ENCODE measurements at regions not wholly inside any gene's neighbourhood (a gene's known extent, or its start where the extent isn't known, plus 50 kb on each side); places are given as distances from the start of the nearest gene placed in this dataset.

DNA sequence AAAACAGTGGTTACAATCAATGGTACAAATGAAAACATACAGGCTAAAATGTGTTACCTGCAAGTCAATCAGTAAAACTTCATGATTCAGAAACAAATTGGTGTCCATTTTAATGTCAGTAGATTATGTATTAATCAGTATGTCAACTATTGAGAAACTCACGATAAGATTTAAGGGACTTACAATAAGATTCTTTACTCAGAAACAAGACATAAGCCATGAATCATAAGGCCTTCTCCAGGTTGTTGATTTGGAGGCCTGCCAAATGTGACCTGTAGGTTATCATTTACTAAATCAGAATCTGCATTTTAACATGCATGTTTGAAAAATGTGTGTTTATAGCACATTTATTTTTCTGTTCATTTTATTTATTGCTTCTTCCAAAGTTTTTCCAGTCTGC lies 623.1 kb downstream of the CCDC85A start:
- TF ChIP-seq POLR2A (IDR thresholded peaks at IDR 0.05), result no peak
- TF ChIP-seq EP300 (IDR thresholded peaks at IDR 0.05), result no peak
- TF ChIP-seq, protein P1, sequence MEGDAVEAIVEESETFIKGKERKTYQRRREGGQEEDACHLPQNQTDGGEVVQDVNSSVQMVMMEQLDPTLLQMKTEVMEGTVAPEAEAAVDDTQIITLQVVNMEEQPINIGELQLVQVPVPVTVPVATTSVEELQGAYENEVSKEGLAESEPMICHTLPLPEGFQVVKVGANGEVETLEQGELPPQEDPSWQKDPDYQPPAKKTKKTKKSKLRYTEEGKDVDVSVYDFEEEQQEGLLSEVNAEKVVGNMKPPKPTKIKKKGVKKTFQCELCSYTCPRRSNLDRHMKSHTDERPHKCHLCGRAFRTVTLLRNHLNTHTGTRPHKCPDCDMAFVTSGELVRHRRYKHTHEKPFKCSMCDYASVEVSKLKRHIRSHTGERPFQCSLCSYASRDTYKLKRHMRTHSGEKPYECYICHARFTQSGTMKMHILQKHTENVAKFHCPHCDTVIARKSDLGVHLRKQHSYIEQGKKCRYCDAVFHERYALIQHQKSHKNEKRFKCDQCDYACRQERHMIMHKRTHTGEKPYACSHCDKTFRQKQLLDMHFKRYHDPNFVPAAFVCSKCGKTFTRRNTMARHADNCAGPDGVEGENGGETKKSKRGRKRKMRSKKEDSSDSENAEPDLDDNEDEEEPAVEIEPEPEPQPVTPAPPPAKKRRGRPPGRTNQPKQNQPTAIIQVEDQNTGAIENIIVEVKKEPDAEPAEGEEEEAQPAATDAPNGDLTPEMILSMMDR (IDR thresholded peaks at IDR 0.05), result no peak
- Histone ChIP-seq H3K4me1 (ENCODE audit: insufficient read depth) (no peaks in the 10 kb centered on the region), H3K4me3 (no peak overlapping the region), H3K27ac (no peak overlapping the region), H3K36me3 (no peaks in the 10 kb centered on the region), H3K27me3 (no peaks in the 10 kb centered on the region), H3K9me3 (no peaks in the 10 kb centered on the region)
- intact Hi-C loops (cut with DNase I), result no loop called here
- DNase-seq, result no peak
- WGBS, 3 donors, result 39 to 56% (median 45%) methylated on average over 1 of the region's 1 CpG

DNA sequence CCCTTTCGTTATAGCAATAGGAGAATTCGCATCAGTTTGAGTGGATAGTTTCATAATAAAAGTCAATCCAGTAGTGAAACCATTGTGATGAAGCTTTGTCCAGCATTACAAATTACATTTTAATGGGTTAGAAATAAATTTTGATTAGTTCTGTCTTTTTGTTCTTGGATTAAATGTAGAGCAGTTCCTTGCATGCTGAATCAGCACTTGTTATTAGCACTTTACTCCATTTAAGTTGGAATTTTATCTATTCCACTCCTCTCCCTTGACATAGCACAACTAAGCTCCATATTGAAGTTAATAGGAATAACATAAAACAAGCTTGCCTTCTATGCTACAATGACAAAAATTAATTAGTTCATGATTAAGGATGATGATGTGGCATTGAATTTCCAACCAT lies 624.1 kb downstream of the CCDC85A start:
- DNase-seq, result no peak
- Histone ChIP-seq H3K9me3 (no peaks in the 10 kb centered on the region), H3K27me3 (no peaks in the 10 kb centered on the region), H3K4me3 (no peak overlapping the region), H3K36me3 (no peaks in the 10 kb centered on the region), H3K4me1 (ENCODE audit: insufficient read depth) (no peaks in the 10 kb centered on the region), H3K27ac (no peak overlapping the region)
- intact Hi-C loops (cut with DNase I), result no loop called here
- TF ChIP-seq, protein P1 (IDR thresholded peaks at IDR 0.05), result no peak
- TF ChIP-seq POLR2A (IDR thresholded peaks at IDR 0.05) (no peak), EP300 (IDR thresholded peaks at IDR 0.05) (no peak)
- 58 to 80% (median 66%) methylated on average over 2 of the region's 2 CpGs for WGBS, 3 donors

DNA sequence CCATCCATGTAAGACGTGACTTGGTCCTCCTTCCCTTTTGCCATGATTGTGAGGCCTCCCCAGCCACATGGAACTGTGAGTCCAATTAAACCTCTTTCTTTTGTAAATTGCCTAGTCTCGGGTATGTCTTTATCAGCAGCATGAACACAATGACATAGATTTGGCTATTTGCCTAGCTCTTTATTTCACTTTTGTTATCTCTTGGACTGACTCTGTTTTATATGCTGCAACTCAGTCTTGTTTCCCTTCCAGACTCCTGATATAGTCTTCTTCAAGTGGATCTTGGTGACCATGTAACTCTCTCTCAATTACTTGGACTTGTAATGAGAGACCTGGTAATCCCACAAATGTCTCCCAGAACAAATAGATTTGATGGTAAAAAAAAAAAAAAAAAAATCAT lies 627.6 kb downstream of the CCDC85A start:
- H3K27ac ChIP-seq, result no peak overlapping the region
- H3K4me1 ChIP-seq (ENCODE audit: insufficient read depth), result no peaks in the 10 kb centered on the region
- intact Hi-C loops (cut with DNase I), result no loop called here
- DNase-seq, result no peak
- H3K36me3 ChIP-seq, result no peaks in the 10 kb centered on the region
- TF ChIP-seq EP300 (IDR thresholded peaks at IDR 0.05), result no peak
- TF ChIP-seq, protein P1 (IDR thresholded peaks at IDR 0.05), result no peak
- TF ChIP-seq POLR2A (IDR thresholded peaks at IDR 0.05), result no peak
- no peaks in the 10 kb centered on the region for H3K27me3 ChIP-seq
- WGBS, 3 donors, result 21 to 32% (median 26%) methylated on average over 2 of the region's 2 CpGs
- no peak overlapping the region for H3K4me3 ChIP-seq
- no peaks in the 10 kb centered on the region for H3K9me3 ChIP-seq

DNA sequence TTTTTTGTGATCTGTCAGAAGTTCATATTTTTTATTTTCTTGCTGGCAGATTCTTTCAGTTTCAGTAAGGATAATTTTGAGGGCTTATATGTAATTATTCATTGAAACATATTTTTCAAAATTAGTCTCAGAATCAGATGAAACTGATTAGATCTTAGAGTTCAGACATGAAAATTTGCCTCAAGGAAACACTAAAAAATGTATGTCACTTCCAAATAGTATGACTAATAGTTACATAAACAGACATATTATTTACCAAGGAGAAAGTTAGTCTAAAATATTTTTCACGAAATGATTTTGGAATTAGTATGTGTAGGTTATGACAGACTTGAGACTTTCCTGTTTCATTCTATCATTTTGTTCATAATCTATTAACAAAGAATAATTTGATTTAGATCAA lies 628.6 kb downstream of the CCDC85A start:
- TF ChIP-seq EP300 (IDR thresholded peaks at IDR 0.05), result no peak
- no peak for TF ChIP-seq POLR2A (IDR thresholded peaks at IDR 0.05)
- TF ChIP-seq, protein P1 (IDR thresholded peaks at IDR 0.05), result no peak
- intact Hi-C loops (cut with DNase I), result no loop called here
- H3K4me1 ChIP-seq (ENCODE audit: insufficient read depth), result no peaks in the 10 kb centered on the region
- H3K36me3 ChIP-seq, result no peaks in the 10 kb centered on the region
- no peak overlapping the region for H3K27ac ChIP-seq
- no peaks in the 10 kb centered on the region for H3K9me3 ChIP-seq
- no peak for DNase-seq
- no peaks in the 10 kb centered on the region for H3K27me3 ChIP-seq
- no peak overlapping the region for H3K4me3 ChIP-seq
- WGBS, 3 donors, result 82 to 91% (median 85%) methylated on average over 1 of the region's 1 CpG

DNA sequence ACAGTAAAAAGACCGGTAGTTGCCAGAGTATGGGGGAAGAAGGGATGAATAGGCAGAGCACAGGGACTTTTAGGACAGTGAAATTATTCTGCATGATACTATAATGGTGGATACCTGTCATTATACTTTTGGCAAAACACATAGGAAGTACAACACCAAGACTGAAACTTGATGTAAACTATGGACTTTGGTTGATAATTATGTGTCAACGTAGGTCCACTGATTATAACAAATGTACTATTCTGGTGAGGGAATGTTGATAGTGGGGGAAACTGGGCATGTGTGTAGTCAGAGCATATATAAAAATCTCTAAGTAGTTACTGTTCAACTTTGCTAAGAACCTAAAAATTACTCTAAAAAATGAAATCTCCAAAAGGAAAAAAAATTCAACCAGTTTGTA lies 629.7 kb downstream of the CCDC85A start:
- 76 to 79% (median 78%) methylated on average over 2 of the region's 2 CpGs for WGBS, 3 donors
- intact Hi-C loops (cut with DNase I), result no loop called here

More for the DNA sequence above, 629.7 kb downstream of the CCDC85A start:
- H3K9me3 ChIP-seq, result no peaks in the 10 kb centered on the region
- no peak overlapping the region for H3K27ac ChIP-seq
- no peak overlapping the region for H3K4me3 ChIP-seq
- H3K27me3 ChIP-seq, result no peaks in the 10 kb centered on the region
- no peak for DNase-seq
- no peaks in the 10 kb centered on the region for H3K36me3 ChIP-seq
- H3K4me1 ChIP-seq (ENCODE audit: insufficient read depth), result no peaks in the 10 kb centered on the region
- TF ChIP-seq, protein P1 (IDR thresholded peaks at IDR 0.05), result no peak
- no peak for TF ChIP-seq EP300 (IDR thresholded peaks at IDR 0.05)
- no peak for TF ChIP-seq POLR2A (IDR thresholded peaks at IDR 0.05)

Data from ovary (tissue), 7 donors.